OCI-LY1 (cell line): ENCODE measurements at regions not wholly inside any gene's neighbourhood (a gene's known extent, or its start where the extent isn't known, plus 50 kb on each side); places are given as distances from the start of the nearest gene placed in this dataset.

ENCODE experiments used
- H2AFZ ChIP-seq: fragments of 200-600 bp; sonication (generic), shearing (Covaris generic); 2 replicates; pipeline ENCODE4 v1.6.0; 2014; ENCODE audit warnings: antibody characterized with exemption, mild to moderate bottlenecking, low read length
- H3F3A ChIP-seq: fragments of 200-600 bp; sonication (generic), shearing (Covaris generic); 2 replicates; pipeline ENCODE4 v1.6.0; 2014; ENCODE audit warnings: mild to moderate bottlenecking, antibody characterized with exemption, low read length, moderate library complexity; ENCODE audit not compliant: insufficient read depth
- H3K27ac ChIP-seq: fragments of 200-600 bp; sonication (generic); 2 replicates; pipeline ENCODE4 v1.5.1; 2014; ENCODE audit warnings: low read length, mixed run types, mild to moderate bottlenecking, low read depth; ENCODE audit not compliant: poor library complexity, severe bottlenecking
- H3K27me3 ChIP-seq: fragments of 200-600 bp; sonication (generic); 2 replicates; pipeline ENCODE4 v1.6.0; 2014; ENCODE audit warnings: antibody characterized with exemption, mild to moderate bottlenecking, low read length, moderate library complexity; ENCODE audit not compliant: insufficient read depth
- H3K36me3 ChIP-seq: fragments of 200-600 bp; sonication (generic); 2 replicates; pipeline ENCODE4 v1.6.1; 2014; ENCODE audit warnings: mild to moderate bottlenecking, antibody characterized with exemption, low read length, moderate library complexity, mixed read lengths; ENCODE audit not compliant: insufficient read depth
- H3K4me1 ChIP-seq: fragments of 200-600 bp; sonication (generic); 2 replicates; pipeline ENCODE4 v1.5.1; 2014; ENCODE audit warnings: mild to moderate bottlenecking, low read length, moderate library complexity; ENCODE audit not compliant: insufficient read depth, severe bottlenecking
- H3K4me2 ChIP-seq: fragments of 200-600 bp; sonication (generic), shearing (Covaris generic); 2 replicates; pipeline ENCODE4 v1.6.1; 2014; ENCODE audit warnings: low read length
- H3K4me3 ChIP-seq: fragments of 200-600 bp; sonication (generic); 2 replicates; pipeline ENCODE4 v1.5.1; 2014; ENCODE audit warnings: low read length, low read depth, mild to moderate bottlenecking, mixed read lengths; ENCODE audit not compliant: poor library complexity, severe bottlenecking
- H3K79me2 ChIP-seq: fragments of 200-600 bp; shearing (Covaris generic); 2 replicates; pipeline ENCODE4 v1.6.1; 2016; ENCODE audit warnings: mixed run types, low read length, mixed read lengths; ENCODE audit not compliant: insufficient read depth
- H3K9ac ChIP-seq: fragments of 200-600 bp; sonication (generic), shearing (Covaris generic); 2 replicates; pipeline ENCODE4 v1.6.1; 2014; ENCODE audit warnings: mild to moderate bottlenecking, low read length, mixed read lengths
- H3K9me2 ChIP-seq: fragments of 200-600 bp; sonication (generic), shearing (Covaris generic); 2 replicates; pipeline ENCODE4 v1.6.1; 2014; ENCODE audit warnings: low read depth, mild to moderate bottlenecking, low read length, mixed read lengths
- H3K9me3 ChIP-seq: fragments of 200-600 bp; shearing (Covaris generic); 2 replicates; pipeline ENCODE4 v1.6.1; 2014; ENCODE audit warnings: low read length, mixed read lengths
- H4K20me1 ChIP-seq: fragments of 200-600 bp; sonication (generic), shearing (Covaris generic); 2 replicates; pipeline ENCODE4 v1.6.0; 2016; ENCODE audit warnings: mild to moderate bottlenecking, low read length; ENCODE audit not compliant: insufficient read depth
- EZH2 ChIP-seq: fragments of 200-600 bp; sonication (generic), shearing (Covaris generic); IDR thresholded peaks from 2 replicates; pipeline ENCODE4 v1.8.0; 2017; ENCODE audit warnings: borderline replicate concordance, mixed run types, mild to moderate bottlenecking, antibody characterized with exemption, low read length, moderate library complexity, mixed read lengths
- TF ChIP-seq, protein P1 (sequence below): fragments of 200-600 bp; sonication (generic), shearing (Covaris generic); IDR thresholded peaks from 2 replicates; pipeline ENCODE4 v1.5.1; 2017; ENCODE audit warnings: mild to moderate bottlenecking, antibody characterized with exemption, low read length, moderate library complexity, mixed read lengths

DNA sequence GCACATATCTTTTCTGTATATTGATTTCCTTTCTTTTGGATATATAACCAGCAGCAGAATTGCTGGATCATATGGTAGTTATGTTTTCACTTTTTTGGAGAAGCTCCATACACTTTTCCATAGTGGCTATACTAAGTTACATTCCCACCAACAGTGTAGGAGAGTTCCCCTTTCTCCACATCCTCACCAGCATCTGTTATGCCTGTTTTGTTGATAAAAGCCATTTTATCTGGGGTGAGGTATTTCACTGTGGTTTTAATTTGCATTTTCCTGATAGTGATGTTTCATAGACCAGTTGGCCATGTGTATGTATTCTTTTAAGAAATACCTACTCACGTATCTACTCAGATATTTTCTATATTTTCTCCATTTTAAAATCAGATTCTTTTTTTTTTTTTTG, 419.3 kb upstream of the FAT3 start:
- H3K4me2 ChIP-seq, result no peak overlapping the region
- H3K9me3 ChIP-seq, result no peaks in the 10 kb centered on the region
- H2AFZ ChIP-seq, result no peak overlapping the region
- H3F3A ChIP-seq, result no peaks in the 10 kb centered on the region
- no peaks in the 10 kb centered on the region for H3K9me2 ChIP-seq
- no peak overlapping the region for H3K4me3 ChIP-seq
- H3K4me1 ChIP-seq, result no peaks in the 10 kb centered on the region
- no peaks in the 10 kb centered on the region for H3K79me2 ChIP-seq
- H3K9ac ChIP-seq, result no peak overlapping the region
- H3K36me3 ChIP-seq, result no peaks in the 10 kb centered on the region
- no peak overlapping the region for H3K27ac ChIP-seq
- TF ChIP-seq EZH2, result no peak
- TF ChIP-seq, protein P1, sequence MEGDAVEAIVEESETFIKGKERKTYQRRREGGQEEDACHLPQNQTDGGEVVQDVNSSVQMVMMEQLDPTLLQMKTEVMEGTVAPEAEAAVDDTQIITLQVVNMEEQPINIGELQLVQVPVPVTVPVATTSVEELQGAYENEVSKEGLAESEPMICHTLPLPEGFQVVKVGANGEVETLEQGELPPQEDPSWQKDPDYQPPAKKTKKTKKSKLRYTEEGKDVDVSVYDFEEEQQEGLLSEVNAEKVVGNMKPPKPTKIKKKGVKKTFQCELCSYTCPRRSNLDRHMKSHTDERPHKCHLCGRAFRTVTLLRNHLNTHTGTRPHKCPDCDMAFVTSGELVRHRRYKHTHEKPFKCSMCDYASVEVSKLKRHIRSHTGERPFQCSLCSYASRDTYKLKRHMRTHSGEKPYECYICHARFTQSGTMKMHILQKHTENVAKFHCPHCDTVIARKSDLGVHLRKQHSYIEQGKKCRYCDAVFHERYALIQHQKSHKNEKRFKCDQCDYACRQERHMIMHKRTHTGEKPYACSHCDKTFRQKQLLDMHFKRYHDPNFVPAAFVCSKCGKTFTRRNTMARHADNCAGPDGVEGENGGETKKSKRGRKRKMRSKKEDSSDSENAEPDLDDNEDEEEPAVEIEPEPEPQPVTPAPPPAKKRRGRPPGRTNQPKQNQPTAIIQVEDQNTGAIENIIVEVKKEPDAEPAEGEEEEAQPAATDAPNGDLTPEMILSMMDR, result no peak
- no peaks in the 10 kb centered on the region for H4K20me1 ChIP-seq
- no peaks in the 10 kb centered on the region for H3K27me3 ChIP-seq

DNA sequence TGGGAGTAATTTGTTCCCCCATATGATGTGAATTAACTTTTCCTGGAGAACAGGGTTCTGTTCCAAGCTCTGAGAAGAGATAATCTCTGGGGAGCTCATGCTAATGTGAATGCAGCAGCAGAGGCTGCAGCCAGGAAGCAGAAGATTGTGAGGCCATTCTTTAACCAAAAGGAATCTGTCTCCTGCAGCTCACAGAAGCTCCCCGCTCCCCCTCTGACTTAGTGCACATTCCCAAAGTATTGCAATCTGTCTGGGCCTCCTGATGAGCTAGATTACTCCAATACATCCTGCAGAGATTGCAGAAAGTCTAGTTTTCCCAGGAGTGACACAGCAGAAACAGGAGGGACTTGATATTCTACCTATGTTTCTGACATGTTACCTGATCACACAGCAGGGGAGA, 420.6 kb upstream of the FAT3 start:
- TF ChIP-seq, protein P1, result no peak
- TF ChIP-seq EZH2, result no peak
- no peaks in the 10 kb centered on the region for H3K79me2 ChIP-seq
- no peak overlapping the region for H2AFZ ChIP-seq
- H3K9ac ChIP-seq, result no peak overlapping the region
- H3K4me2 ChIP-seq, result no peak overlapping the region
- H3K4me1 ChIP-seq, result no peaks in the 10 kb centered on the region
- H3K9me2 ChIP-seq, result no peaks in the 10 kb centered on the region
- H3K27ac ChIP-seq, result no peak overlapping the region
- no peaks in the 10 kb centered on the region for H3K9me3 ChIP-seq
- no peak overlapping the region for H3K4me3 ChIP-seq
- H4K20me1 ChIP-seq, result no peaks in the 10 kb centered on the region
- H3K36me3 ChIP-seq, result no peaks in the 10 kb centered on the region
- no peaks in the 10 kb centered on the region for H3K27me3 ChIP-seq
- no peaks in the 10 kb centered on the region for H3F3A ChIP-seq

DNA sequence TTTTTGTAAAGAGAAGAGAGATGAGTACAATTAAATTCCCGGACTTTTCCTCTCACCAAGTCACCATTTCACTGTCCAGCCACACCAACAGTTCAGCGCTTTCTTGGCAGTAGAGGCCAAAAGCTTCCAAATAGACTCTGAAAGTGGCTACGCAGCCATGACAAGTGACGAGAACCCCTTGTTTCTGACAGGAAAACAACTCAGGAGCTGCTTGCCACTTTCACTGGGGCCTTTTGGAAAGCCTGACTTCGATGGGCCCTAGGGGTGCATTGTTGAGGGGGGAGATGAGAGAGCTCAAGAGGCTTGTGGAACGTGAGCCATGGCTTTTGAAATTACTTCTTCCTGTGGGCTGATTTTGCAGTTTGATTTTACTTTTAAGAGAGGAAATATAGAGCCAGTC, 422.1 kb upstream of the FAT3 start:
- TF ChIP-seq, protein P1, result no peak
- no peak for TF ChIP-seq EZH2

More for the DNA sequence above, 422.1 kb upstream of the FAT3 start:
- no peaks in the 10 kb centered on the region for H3K36me3 ChIP-seq
- H3K9ac ChIP-seq, result no peak overlapping the region
- H3K9me3 ChIP-seq, result no peaks in the 10 kb centered on the region
- H2AFZ ChIP-seq, result no peak overlapping the region
- no peak overlapping the region for H3K27ac ChIP-seq
- H3K4me1 ChIP-seq, result no peaks in the 10 kb centered on the region
- no peaks in the 10 kb centered on the region for H3K79me2 ChIP-seq
- no peak overlapping the region for H3K4me3 ChIP-seq
- H3K4me2 ChIP-seq, result no peak overlapping the region
- H3F3A ChIP-seq, result no peaks in the 10 kb centered on the region
- H3K9me2 ChIP-seq, result no peaks in the 10 kb centered on the region
- no peaks in the 10 kb centered on the region for H4K20me1 ChIP-seq
- no peaks in the 10 kb centered on the region for H3K27me3 ChIP-seq
